ENCODE measurements at regions not wholly inside any gene's neighbourhood (a gene's known extent, or its start where the extent isn't known, plus 50 kb on each side); places are given as distances from the start of the nearest gene placed in this dataset.

GRCh38 chr18:60965856-60966255, 367.4 kb upstream of the CDH20 start:
- TF ChIP-seq CTCF (IDR thresholded peaks at IDR 0.05): no peak
- TF ChIP-seq POLR2A (IDR thresholded peaks at IDR 0.05): no peak
- TF ChIP-seq POLR2AphosphoS5 (IDR thresholded peaks at IDR 0.05; ENCODE audit: insufficient read depth in 1 of 2, low read depth in 1 of 2): no peak
